HG02870 (cell line): ENCODE measurements at regions not wholly inside any gene's neighbourhood (a gene's known extent, or its start where the extent isn't known, plus 50 kb on each side); places are given as distances from the start of the nearest gene placed in this dataset.

Source experiments
- ATAC-seq: cut with Tn5 transposase; IDR thresholded peaks from one replicate; pipeline ENCODE4 v1.9.1; 2021; ENCODE audit warnings: mild to moderate bottlenecking, moderate library complexity; ENCODE audit not compliant: unreplicated experiment

DNA sequence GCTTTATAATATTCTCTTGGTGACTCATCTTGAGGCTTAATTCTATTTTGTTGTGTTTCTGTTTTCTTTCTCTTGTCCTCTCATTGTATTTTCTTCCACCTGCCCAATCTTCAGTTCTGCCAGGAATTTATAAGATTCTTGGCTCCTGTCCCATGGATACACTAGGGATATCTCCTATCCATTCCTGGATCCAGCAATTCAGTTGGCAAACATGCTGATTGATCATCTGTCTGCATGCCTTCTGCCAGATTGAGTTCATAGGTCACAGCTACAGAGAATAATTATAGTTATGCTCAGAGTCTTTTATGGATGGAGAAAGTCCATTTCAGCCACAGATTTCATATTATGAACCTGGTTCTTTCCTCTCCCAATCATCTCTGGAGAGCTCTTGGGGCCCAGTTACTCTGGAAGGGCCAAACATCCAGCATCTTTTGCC, 140.4 kb upstream of the MAGI2 start:
- no peak for ATAC-seq

DNA sequence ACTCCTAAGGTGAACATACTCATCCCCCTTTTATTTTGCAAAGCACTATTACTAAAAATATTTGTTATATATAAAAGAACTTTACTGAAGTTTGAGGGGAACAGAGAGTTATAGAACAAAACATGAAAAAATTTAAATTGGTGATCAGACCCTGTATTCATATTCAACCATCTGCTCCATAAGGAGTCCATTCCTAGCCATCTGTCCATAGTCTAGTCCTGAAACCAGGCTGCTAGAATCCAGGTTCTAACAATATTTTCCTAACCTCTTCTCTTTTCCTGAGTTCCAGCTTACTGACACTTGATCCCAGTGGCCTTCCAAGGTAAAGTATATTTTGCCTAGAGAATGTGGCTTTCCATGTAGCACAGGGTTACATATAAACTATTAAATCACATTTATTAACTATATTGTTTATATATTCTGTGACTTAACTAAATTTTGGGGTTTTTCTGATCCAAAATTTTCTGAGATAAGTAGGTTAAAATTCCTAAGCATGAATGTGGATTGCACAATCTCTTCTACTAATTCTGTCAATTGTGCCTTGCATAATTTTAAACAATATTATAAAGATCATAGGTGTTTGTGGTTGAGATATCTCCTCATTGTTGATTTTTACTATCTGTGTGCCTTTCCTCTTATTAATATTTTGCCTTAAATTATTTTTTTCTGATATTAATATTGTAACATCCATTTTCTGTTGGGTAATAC, 137.6 kb upstream of the MAGI2 start:
- ATAC-seq: no peak

DNA sequence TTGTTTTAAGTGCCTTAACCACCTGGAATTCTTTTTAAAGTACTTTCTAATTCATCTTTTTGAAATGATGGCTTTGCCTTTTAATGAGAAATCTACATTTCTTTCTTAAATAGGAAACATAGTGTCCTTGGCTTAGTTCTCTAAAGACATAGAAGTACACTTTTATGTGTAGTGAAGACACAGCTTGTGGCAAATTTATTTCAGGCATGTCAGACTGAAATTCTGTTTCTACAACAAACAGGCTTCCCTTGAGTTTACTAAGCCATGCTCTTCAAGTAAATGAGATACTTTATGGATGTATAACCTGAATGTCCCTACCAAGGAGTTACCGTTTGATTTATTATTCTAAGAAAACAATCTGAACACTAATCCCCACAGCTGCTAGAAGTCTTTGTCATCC, 136.9 kb upstream of the MAGI2 start:
- ATAC-seq: no peak

DNA sequence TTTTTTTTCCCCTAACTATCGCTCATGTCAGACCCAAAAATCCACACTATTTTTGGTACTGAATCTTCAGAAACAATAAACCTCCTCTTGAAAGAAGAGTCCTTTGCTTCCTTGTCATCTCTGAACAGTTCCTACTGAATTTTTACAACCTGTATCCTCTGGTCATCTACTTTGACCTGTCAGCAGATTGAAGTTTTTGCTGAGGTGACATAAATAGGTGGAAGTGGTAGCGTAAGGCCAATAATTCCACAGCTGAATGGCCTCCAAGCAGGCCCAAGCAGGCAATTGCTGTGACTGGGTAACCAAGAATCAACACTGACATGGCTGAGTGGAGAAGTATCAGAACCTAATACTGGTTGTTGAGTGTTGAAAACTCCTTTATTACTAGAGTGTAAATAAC, 117.4 kb upstream of the MAGI2 start:
- ATAC-seq: no peak

DNA sequence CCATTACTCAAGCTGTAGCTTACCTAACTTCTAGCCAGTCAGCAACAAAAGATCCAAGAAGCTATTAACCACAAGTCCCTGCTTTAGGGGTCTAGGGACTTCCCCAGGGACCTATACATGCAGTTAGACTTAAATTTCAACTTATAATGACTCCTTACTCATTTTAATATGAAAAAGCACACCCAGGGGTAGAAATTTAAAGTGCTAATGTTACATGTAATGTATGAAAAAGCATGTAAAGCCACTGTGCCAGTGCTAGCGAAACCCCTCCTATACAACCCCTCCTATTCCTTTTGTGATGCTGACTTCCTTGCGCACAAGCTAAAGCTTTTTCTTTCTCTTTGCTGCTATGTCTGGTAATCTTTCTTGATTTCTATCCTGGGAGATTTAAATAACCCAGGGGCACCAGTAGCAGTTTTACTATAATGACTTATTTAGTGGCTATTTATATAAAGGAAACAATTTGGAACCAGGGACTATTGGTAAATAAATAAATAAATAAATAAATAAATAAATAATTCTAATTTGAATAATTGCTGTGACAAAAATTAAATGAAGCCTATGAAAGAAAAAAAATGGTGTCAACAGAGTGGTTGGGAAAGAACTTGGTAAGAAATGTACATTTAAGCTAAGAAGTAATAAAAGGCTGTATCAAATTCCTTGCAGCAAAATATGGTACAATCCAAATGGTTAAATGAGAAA, 110.5 kb upstream of the MAGI2 start:
- ATAC-seq: no peak

DNA sequence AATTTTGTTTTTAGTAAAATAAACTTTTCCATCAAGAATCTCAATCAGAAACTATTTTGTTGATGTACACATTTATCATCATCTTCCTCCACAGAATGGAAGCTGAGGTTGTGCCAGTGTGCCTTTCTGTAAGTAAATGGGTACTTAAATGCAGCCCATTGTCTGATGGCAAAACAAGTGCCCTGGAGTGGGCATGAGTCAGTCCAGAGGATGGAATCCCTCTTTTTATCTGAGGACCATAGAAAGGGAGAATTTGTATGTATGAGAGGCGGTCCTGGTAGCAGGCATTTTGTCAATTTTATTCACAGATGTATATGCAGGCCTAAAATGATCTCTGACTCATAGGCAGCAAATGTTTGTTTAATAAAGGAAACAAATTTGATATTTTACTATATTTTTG, 102.1 kb upstream of the MAGI2 start:
- no peak for ATAC-seq

DNA sequence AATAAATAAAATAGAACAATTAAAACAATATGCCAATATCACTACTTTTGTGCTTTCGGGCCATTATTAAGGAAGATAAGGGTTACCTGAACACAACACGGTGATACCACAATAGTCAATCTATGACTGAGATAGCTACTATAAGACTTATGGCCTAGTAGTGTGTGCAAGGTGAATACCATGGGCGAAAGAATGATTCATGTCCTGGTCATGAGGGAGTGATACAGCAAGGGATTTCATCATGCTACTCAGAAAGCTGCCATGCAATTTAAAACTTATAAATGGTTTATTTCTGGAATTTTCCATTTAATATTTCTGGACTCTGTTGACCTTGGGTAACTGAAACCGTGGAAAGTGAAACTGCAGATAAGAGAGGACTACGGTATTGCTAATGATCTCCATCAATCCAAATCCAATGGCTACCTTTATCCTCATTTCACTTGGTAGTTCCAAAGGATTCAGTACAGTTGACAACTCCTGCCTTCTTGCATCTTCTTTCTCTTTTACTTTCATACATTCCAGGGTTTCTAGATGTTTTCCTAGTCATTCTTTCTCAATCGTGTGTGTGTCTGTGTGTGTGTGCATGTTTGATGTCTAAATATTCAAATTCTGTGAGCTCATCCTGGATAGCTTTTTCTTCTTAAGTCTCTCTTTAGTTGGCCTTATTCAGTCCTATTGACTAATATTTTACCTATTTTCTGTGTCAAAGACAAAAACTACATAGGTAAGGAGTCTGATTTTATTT, 100.5 kb upstream of the MAGI2 start:
- no peak for ATAC-seq

DNA sequence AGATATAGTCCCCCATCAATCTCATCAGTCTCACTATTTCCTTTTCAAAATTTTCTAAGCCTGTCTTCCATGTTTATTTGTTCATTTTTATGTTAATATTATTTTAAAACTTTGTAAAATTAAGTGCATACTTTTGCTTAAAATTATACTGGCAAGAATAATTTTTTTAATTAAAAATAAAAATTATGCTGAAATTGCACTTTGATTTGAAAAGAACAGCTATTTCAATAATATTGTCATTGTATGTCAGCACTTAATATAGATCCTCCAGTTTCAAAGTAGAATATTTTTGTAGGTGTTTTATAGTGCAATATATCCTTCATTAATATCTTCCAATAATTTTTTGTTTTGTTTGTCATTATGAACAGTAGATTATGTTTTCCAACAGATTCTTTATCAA, 99.0 kb upstream of the MAGI2 start:
- ATAC-seq: no peak

DNA sequence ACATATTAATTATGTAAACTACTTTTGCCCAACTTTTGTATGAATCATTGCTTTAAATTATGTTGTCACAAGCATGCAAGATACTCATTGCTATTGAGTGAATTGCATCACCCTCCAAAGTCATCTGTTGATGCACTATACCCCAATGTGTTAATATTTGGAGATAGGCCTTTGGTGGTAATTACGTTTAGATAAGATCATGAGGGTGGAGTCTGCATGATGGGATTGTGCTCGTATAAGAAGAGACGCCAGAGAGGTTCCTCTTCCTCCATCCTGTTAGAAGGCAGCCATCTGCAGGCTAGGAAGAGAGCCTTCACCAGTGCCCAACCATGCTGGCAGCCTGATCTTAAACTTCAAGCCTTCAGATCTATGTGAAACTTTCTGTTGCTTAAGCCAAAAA, 95.3 kb upstream of the MAGI2 start:
- ATAC-seq: no peak

DNA sequence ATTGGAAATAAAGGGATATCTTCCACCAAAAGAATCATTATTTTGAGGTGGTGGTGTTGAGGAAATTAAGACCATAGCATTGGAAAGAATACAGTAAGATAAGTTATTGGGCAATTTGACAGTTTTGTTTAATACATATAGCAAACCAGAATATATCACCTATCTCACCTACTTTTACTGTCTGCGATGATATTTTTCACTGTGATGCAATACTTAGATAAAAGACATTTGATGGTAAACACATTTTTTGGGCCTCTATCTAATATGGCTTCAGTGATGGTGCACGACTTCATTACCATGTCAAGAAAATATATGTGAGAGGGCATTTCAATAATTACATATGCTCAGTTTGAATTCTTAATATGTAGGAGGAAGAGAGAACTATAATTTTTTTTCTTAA, 93.7 kb upstream of the MAGI2 start:
- ATAC-seq: no peak

DNA sequence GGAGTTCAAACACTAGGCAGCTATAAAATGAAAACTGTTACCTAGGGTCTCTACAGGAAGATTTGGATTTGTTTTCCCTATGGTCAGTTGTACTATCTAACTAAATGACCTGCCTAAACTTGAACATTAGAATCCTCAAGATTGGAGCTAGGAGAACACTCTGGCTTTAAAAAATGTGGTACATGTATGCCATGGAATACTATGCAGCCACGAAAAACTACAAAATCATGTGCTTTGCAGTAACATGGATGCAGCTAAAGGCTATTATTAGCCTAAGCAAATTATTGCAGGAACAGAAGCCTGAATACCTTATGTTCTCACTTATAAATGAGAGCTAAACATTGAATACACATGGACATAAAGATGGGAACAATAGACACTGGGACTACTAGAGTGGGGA, 87.1 kb upstream of the MAGI2 start:
- ATAC-seq: no peak

DNA sequence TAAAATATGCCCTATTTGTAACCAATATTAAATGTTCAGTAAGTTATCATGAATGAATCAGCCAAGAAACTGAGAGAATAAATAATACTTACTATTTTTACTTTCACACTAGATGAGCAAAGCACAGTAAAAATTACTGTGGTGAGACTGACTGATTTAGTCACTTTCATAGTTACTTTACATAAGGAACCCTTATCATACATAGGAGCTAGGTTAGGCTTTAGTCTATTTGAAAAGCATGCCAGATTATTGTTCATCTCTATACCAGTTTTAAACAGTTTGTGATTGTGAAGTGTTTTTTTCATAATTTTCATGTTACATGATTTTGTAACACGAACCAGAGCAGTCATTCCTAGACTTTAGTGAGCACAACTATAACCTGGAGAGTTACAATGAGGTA, 80.7 kb upstream of the MAGI2 start:
- no peak for ATAC-seq

DNA sequence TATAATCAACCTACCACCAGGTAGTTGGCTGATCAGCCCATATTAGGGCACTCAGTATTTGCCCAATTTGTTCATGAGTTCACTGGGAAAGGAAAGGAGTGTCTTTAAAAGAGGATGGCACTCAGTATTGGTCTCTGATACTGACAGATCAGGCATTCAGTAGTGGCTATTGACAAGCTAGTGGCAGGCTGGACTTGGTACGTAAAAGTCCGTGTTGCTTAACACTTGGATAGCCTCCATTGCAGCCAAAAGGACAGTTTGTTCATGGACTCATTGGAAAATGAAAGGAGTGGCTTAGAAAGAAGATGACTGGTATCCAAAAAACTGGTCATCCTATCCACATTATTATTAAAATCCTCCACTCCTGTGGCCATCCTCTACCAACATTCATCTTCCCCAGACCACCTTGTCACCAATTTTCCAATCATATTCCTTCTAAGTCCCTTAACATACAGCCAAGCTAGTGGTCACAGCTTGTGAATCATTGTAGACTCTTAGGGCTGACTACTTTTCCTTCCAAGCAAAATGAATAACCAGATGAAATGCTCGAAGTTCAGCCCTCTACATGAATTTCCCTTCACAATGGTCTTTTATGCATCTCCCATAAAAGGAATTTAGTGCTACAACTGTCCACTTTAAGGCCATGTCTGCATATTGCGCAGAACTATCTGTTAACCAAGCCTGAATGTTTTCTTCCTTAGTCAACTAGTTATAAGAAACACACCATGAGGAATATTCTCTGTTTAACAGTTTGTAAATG, 78.6 kb upstream of the MAGI2 start:
- ATAC-seq: no peak

DNA sequence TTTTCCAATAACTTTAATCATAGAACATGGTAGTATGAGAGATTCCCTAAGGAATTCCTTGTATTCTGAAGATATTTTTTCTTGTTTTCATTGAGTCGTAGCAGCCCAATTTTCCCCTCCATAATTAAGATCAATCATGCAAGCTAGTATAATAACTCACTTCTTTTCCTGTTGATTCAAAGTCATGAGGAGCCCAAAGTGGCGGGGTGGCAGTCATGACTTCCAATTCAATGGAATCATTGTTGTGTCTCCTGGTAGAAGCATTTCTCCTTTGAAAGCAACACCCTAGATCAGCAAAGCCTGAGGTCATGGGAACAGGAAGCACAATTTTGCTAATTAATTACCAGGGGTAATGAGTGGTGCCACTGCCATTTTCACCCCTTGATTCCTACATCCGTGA, 77.6 kb upstream of the MAGI2 start:
- no peak for ATAC-seq

DNA sequence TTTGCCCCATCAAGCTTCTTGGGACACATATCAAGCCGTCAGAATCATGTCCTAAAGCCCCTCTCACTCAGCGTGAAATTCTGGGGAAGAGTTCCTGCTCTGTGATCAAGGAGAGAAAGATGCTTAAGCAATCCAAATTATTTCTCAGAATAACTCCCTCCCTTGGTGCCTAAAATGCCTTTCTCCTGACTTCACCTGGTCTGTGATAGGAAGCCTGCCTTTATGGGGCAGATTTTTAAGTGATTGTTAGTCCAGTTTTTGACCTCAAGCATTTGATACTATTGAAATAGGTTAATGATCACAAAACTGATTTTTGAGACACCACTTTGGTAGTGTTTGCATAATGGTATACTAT, 76.4 kb upstream of the MAGI2 start:
- ATAC-seq: no peak

DNA sequence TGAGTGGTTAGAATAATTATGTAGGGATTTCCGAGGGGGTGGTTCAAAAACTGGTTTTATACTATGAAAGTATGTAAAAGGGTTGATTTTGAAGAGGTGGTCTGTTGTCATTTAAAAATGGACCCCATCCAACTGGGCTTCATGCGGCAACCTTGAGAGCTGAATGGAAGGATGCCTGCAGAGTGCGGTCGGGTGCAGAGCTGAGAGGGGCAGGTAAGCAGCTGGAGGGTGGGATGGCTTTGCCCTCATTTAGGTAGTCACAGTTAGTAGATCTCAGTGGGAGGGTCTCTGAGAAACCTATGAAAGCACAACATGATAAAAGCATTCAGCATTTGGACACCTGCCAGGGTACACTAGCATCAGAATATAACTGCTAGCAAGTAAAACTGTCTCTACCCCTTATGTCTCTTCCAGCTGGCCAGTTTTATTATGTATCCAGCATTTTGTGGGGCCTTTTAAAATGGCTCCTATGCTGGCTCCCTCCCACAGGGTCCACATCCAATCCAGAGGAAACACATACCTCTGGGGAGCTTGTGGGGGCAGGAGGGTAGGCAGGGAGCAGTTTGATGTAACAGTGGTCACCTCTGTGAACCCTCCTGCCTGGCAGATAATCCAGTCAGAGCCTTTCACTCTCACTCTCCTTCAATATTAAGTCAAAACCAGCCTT, 75.9 kb upstream of the MAGI2 start:
- no peak for ATAC-seq

DNA sequence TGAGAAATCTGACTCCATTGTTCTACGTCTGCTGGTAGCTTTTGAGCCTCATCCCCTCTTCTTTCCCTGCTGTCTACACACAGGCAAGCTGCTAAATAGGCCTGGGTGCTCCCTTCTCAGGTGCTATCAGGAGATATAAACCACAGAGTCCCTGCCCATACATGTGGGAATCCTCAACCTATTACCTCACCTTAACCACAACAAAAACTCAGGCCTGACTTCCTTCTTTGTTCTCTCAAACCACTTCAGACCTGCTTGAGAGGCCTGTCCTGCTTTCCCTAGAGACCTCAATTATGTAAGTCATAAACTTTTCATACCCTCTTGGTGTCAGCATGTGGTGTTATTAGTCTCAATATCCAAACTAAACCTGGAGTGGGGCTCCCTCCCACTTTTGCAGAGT, 75.0 kb upstream of the MAGI2 start:
- no peak for ATAC-seq

DNA sequence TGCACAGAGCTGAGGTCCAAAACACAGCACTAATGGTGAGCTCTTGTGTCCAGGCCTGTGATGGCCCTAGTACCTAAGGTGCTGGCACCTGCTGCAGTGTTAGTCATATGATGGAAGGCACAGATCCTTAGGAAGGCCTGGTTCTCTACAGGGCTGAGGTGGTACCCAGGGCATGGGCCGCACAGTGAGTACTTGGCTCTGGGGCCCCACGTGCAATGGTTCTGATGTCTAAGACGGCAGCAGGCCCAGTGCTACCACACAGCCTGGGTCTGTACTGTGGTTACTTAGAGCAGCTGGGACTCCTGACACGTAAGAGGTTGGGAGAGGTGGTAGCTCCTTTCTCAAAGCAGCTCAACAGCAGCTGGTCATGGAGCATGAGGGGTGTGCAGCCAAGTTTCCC, 70.6 kb upstream of the MAGI2 start:
- no peak for ATAC-seq

DNA sequence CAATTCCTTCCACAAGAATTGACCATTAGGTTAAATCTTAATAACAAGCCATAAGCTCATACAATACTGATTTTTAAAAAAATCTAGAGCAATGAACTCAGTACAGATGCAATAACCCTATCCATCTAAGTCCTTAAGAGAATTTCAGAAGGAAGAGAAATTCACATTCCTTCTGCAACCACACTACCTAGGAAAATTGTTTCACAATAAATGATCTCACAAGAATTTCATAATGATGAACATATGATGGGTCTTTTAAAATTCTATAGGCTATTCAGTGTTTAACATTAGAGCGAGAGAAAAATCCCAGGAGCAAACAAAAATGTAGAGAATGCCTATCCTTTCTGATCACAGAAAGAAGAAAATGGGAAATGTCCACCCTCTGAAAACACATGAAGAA, 70.0 kb upstream of the MAGI2 start:
- no peak for ATAC-seq

DNA sequence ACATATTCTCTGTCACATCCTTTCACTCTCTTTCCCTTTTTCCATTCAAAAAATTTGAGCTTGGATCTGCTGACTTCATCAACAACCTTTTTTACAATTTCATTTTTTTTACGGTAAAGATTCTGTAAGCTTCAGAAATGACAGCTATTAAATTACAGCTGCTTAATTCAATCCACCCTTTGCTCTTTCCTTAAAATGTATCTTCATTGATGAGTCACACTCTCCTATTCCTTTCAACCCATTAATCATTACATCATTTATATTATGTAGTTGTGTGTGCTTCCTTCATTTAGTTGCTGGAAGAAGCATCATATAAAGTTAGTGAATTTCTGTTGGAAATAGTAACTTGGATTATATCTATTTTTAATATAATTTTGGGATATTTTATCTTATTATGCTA, 67.1 kb upstream of the MAGI2 start:
- ATAC-seq: no peak

DNA sequence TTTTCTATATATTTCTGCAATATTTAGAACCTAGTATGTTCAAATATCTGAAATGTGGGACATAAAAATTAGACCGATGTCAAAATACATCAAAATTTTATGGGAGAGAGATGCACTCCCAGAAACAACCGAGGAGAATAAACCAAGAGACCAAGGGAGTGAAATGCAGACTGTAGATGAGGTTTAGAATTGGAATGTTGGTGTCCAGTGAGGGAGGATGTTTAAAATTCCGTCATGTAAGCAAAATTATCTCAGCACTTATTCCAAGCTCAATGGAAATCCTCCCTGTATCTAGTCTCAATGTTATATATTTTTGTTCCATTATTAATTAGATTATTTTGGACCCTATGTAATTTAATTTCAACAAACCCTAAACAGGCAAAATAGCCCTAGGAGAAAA, 61.9 kb upstream of the MAGI2 start:
- no peak for ATAC-seq
